HEK293 (cell line): ENCODE measurements at regions not wholly inside any gene's neighbourhood (a gene's known extent, or its start where the extent isn't known, plus 50 kb on each side); places are given as distances from the start of the nearest gene placed in this dataset.

ENCODE experiments used
- CTCF ChIA-PET: fragments of 350-600 bp; formaldehyde crosslinking; extraction: SDS; loops from one replicate; lab custom pipeline; 2021; ENCODE audit warnings: antibody characterized with exemption; lab: Yijun Ruan, JAX
- POLR2A ChIA-PET: fragments of 300-600 bp; formaldehyde crosslinking; extraction: SDS; loops from one replicate; lab custom pipeline; 2020; ENCODE audit warnings: antibody characterized with exemption, inconsistent platforms; lab: Yijun Ruan, JAX
- H3K27ac ChIP-seq: fragments of 200-500 bp; sonication (Bioruptor generic); 2 replicates; pipeline ENCODE4 v1.5.1; 2014; ENCODE audit warnings: low read depth, low read length, control low read depth, inconsistent platforms; ENCODE audit errors: extremely low read depth
- H3K36me3 ChIP-seq, 2 experiments: fragments of 200-500 bp in 1 of 2; sonication (Bioruptor generic) in 1 of 2; 1 replicate in 1 of 2; 2 replicates in 1 of 2; pipeline ENCODE4 v1.5.1; 2014 to 2017; ENCODE audit warnings: inconsistent platforms in 2 of 2, low read length in 2 of 2; ENCODE audit not compliant: control insufficient read depth in 2 of 2, insufficient read depth in 1 of 2
- H3K4me1 ChIP-seq: fragments of 200-500 bp; sonication (Bioruptor generic); 2 replicates; pipeline ENCODE4 v1.5.1; 2014; ENCODE audit warnings: mild to moderate bottlenecking, low read length, inconsistent platforms; ENCODE audit not compliant: control insufficient read depth, insufficient read depth
- H3K4me3 ChIP-seq: 2 replicates; pipeline ENCODE4 v1.5.1; 2011; ENCODE audit warnings: low read depth, mild to moderate bottlenecking, control low read depth, low read length, moderate library complexity
- H3K9me3 ChIP-seq: fragments of 200-500 bp; sonication (Bioruptor generic); 2 replicates; pipeline ENCODE4 v1.5.1; 2014; ENCODE audit warnings: low read depth, low read length, inconsistent platforms; ENCODE audit not compliant: control insufficient read depth, insufficient read depth
- BCL11B ChIP-seq: fragments of 450-650 bp; formaldehyde crosslinking; IDR thresholded peaks from 2 replicates; pipeline ENCODE4 v1.5.1; 2016; ENCODE audit warnings: low read depth, missing biosample characterization, missing genetic modification characterization
- KLF1 ChIP-seq: fragments of 450-650 bp; formaldehyde crosslinking; IDR thresholded peaks from 2 replicates; pipeline ENCODE4 v1.5.1; 2016; ENCODE audit warnings: missing biosample characterization, missing genetic modification characterization
- KLF10 ChIP-seq: fragments of 450-650 bp; IDR thresholded peaks from 2 replicates; pipeline ENCODE4 v1.5.1; 2018; ENCODE audit warnings: missing biosample characterization, mild to moderate bottlenecking, missing genetic modification characterization
- PRDM6 ChIP-seq: fragments of 450-650 bp; formaldehyde crosslinking; IDR thresholded peaks from 2 replicates; pipeline ENCODE4 v1.5.1; 2017; ENCODE audit warnings: missing biosample characterization, missing genetic modification characterization
- SCRT2 ChIP-seq: fragments of 450-650 bp; formaldehyde crosslinking; IDR thresholded peaks from 2 replicates; pipeline ENCODE4 v1.5.1; 2016; ENCODE audit warnings: missing biosample characterization, missing genetic modification characterization
- YY2 ChIP-seq: fragments of 450-650 bp; formaldehyde crosslinking; IDR thresholded peaks from 2 replicates; pipeline ENCODE4 v1.5.1; 2016; ENCODE audit warnings: missing biosample characterization, missing genetic modification characterization
- ZBTB17 ChIP-seq: fragments of 450-650 bp; formaldehyde crosslinking; IDR thresholded peaks from 2 replicates; pipeline ENCODE4 v1.5.1; 2016; ENCODE audit warnings: missing biosample characterization, missing genetic modification characterization
- ZNF114 ChIP-seq: fragments of 450-650 bp; formaldehyde crosslinking; IDR thresholded peaks from 2 replicates; pipeline ENCODE4 v1.5.0; 2017; ENCODE audit warnings: missing biosample characterization, missing genetic modification characterization
- ZNF138 ChIP-seq: fragments of 450-650 bp; formaldehyde crosslinking; IDR thresholded peaks from 2 replicates; pipeline ENCODE4 v1.5.1; 2016; ENCODE audit warnings: missing biosample characterization, missing genetic modification characterization, borderline replicate concordance
- ZNF174 ChIP-seq: fragments of 450-650 bp; formaldehyde crosslinking; IDR thresholded peaks from 2 replicates; pipeline ENCODE4 v1.5.0; 2017; ENCODE audit warnings: missing biosample characterization, mild to moderate bottlenecking, missing genetic modification characterization
- ZNF214 ChIP-seq: fragments of 450-650 bp; formaldehyde crosslinking; IDR thresholded peaks from 2 replicates; pipeline ENCODE4 v1.5.1; 2017; ENCODE audit warnings: missing biosample characterization, mild to moderate bottlenecking, missing genetic modification characterization, borderline replicate concordance
- ZNF248 ChIP-seq: fragments of 450-650 bp; formaldehyde crosslinking; IDR thresholded peaks from 2 replicates; pipeline ENCODE4 v1.5.1; 2017; ENCODE audit warnings: missing biosample characterization, missing genetic modification characterization
- ZNF26 ChIP-seq: fragments of 450-650 bp; formaldehyde crosslinking; IDR thresholded peaks from 2 replicates; pipeline ENCODE4 v1.5.1; 2016; ENCODE audit warnings: missing biosample characterization, missing genetic modification characterization
- ZNF274 ChIP-seq, 2 experiments: fragments of 200-500 bp in 1 of 2; fragments of 450-650 bp in 1 of 2; sonication (Bioruptor generic) in 1 of 2; formaldehyde crosslinking in 1 of 2; IDR thresholded peaks; 2 replicates each; pipeline versions ENCODE4 v1.5.1 to v1.6.1; 2014 to 2016; ENCODE audit warnings: borderline replicate concordance in 1 of 2, inconsistent platforms in 1 of 2, low read length in 1 of 2, missing biosample characterization in 1 of 2, missing genetic modification characterization in 1 of 2
- ZNF37A ChIP-seq: fragments of 450-650 bp; IDR thresholded peaks from 2 replicates; pipeline ENCODE4 v1.5.1; 2018; ENCODE audit warnings: missing biosample characterization, missing genetic modification characterization
- ZNF449 ChIP-seq: fragments of 450-650 bp; formaldehyde crosslinking; IDR thresholded peaks from 2 replicates; pipeline ENCODE4 v1.5.1; 2017; ENCODE audit warnings: missing biosample characterization, mild to moderate bottlenecking, missing genetic modification characterization, moderate library complexity
- ZNF560 ChIP-seq: fragments of 450-650 bp; formaldehyde crosslinking; IDR thresholded peaks from 2 replicates; pipeline ENCODE4 v1.5.1; 2017; ENCODE audit warnings: missing biosample characterization, missing genetic modification characterization, borderline replicate concordance
- ZNF571 ChIP-seq: fragments of 450-650 bp; formaldehyde crosslinking; IDR thresholded peaks from 2 replicates; pipeline ENCODE4 v1.5.0; 2017; ENCODE audit warnings: missing biosample characterization, missing genetic modification characterization
- ZNF626 ChIP-seq: fragments of 450-650 bp; sonication (Bioruptor Pico); formaldehyde crosslinking; IDR thresholded peaks from 2 replicates; pipeline ENCODE4 v1.5.1; 2018; ENCODE audit warnings: missing biosample characterization, missing genetic modification characterization, inconsistent platforms
- ZNF658 ChIP-seq: fragments of 450-650 bp; formaldehyde crosslinking; IDR thresholded peaks from 2 replicates; pipeline ENCODE4; 2016; ENCODE audit warnings: missing biosample characterization, missing genetic modification characterization
- ZNF692 ChIP-seq: fragments of 450-650 bp; formaldehyde crosslinking; IDR thresholded peaks from 2 replicates; pipeline ENCODE4 v1.5.1; 2016; ENCODE audit warnings: missing biosample characterization, missing genetic modification characterization
- ZSCAN16 ChIP-seq: fragments of 450-650 bp; formaldehyde crosslinking; IDR thresholded peaks from 2 replicates; pipeline ENCODE4 v1.5.1; 2016; ENCODE audit warnings: missing biosample characterization, missing genetic modification characterization

GRCh38 chr19:29372461-29372860 is 153.3 kb upstream of the VSTM2B start:
- no peaks in the 10 kb centered on the region for H3K4me1 ChIP-seq

GRCh38 chr19:29372921-29373797 is 152.6 kb upstream of the VSTM2B start:
- Histone ChIP-seq H3K36me3 (no peaks in the 10 kb centered on the region), H3K4me3 (no peak overlapping the region)
- POLR2A ChIA-PET, result no interaction called here
- no peak for TF ChIP-seq ZNF449 (tag by site-specific recombination)
- no peak for TF ChIP-seq ZNF114 (tag by site-specific recombination)
- no peak for TF ChIP-seq ZNF571
- TF ChIP-seq ZNF274 (IDR thresholded peaks at IDR 0.05; ENCODE audit: low read length), result no peak
- TF ChIP-seq ZNF274 (tag by site-specific recombination; IDR thresholded peaks at IDR 0.05; ENCODE audit: borderline replicate concordance), result no peak
- TF ChIP-seq ZNF658 (tag by site-specific recombination), result no peak
- TF ChIP-seq, all 188 proteins: peak for 0
- Histone ChIP-seq H3K4me1 (no peaks in the 10 kb centered on the region), H3K27ac (no peak overlapping the region), H3K9me3 (no peaks in the 10 kb centered on the region; the same call in 1 of the 2 replicates)
- CTCF ChIA-PET, result no interaction called here

More at GRCh38 chr19:29372461-29372860, 153.3 kb upstream of the VSTM2B start:
- Histone ChIP-seq H3K9me3 (no peaks in the 10 kb centered on the region; the same call in 1 of the 2 replicates), H3K36me3 (no peaks in the 10 kb centered on the region), H3K27ac (no peak overlapping the region), H3K4me3 (no peak overlapping the region)
- TF ChIP-seq ZBTB17 (tag by site-specific recombination), result no peak
- TF ChIP-seq ZNF560 (tag by site-specific recombination), result no peak
- no peak for TF ChIP-seq YY2
- TF ChIP-seq PRDM6 (tag by site-specific recombination), result no peak
- TF ChIP-seq ZNF37A, result no peak
- no peak for TF ChIP-seq SCRT2 (tag by site-specific recombination)
- CTCF ChIA-PET, result no interaction called here
- POLR2A ChIA-PET, result no interaction called here

- H3K4me3 ChIP-seq, result no peak overlapping the region
- H3K9me3 ChIP-seq, result no peaks in the 10 kb centered on the region; the same call in 1 of the 2 replicates
- no peak overlapping the region for H3K27ac ChIP-seq
- ChIA-PET POLR2A (interaction anchor here (0.5 kb wide), 1 partner anchor 54 kb away, joined by 4 read pairs; no protein-coding TSS in a partner anchor), CTCF (interaction anchor here (0.5 to 0.6 kb wide), 2 partner anchors 135 to 152 kb away, joined by 3 read pairs; no protein-coding TSS in a partner anchor)
- H3K36me3 ChIP-seq, result no peaks in the 10 kb centered on the region
- H3K4me1 ChIP-seq, result no peaks in the 10 kb centered on the region
- no peak for TF ChIP-seq ZNF26 (tag by site-specific recombination)
- TF ChIP-seq KLF10 (tag by site-specific recombination), result no peak
- TF ChIP-seq ZNF692 (tag by site-specific recombination), result no peak
- no peak for TF ChIP-seq BCL11B (tag by site-specific recombination)
- no peak for TF ChIP-seq ZNF248 (tag by site-specific recombination)
- no peak for TF ChIP-seq ZNF626 (tag by site-specific recombination)
- TF ChIP-seq ZNF214 (tag by site-specific recombination), result no peak
- no peak for TF ChIP-seq ZNF138
- no peak for TF ChIP-seq ZNF174
- no peak for TF ChIP-seq KLF1 (tag by site-specific recombination)
- no peak for TF ChIP-seq ZSCAN16 (tag by site-specific recombination)
Observed at GRCh38 chr19:29375429-29376119, 150.2 kb upstream of the VSTM2B start.
